ENCODE measurements at regions not wholly inside any gene's neighbourhood (a gene's known extent, or its start where the extent isn't known, plus 50 kb on each side); places are given as distances from the start of the nearest gene placed in this dataset.

DNA sequence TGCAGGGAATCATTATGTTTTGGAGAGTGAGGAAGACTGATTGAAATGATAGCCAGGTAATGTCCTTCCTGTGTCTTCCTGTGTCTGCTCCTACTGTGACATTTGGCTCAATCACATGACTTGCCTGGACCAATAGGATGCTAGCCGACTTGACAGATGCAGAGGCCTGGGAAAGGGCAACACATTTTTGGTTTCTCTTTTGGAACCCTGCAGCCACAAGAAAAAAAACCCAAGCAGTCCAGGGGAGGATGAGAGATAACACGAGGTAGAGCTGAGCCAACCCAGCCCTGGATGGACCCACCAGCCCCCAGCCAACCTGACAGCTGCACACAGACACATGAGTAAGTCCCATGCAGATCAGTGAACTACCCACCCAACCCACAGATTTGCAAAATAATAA is 256.1 kb upstream of the SMARCA2 start:
- Histone ChIP-seq H3K4me1 (ENCODE audit: control insufficient read depth in 4 of 4, insufficient read depth in 4 of 4, low read length in 3 of 4) (no peaks in the 10 kb centered on the region), H3K36me3 (ENCODE audit: control insufficient read depth in 4 of 4, insufficient read depth in 3 of 4, low read depth in 1 of 4, low read length in 3 of 4) (no peaks in the 10 kb centered on the region), H3K9ac (ENCODE audit: low read depth in 1 of 2, low read length in 2 of 2) (no peak overlapping the region), H3K27me3 (ENCODE audit: control insufficient read depth in 4 of 4, insufficient read depth in 4 of 4, low read length in 3 of 4) (no peaks in the 10 kb centered on the region), H3K4me3 (ENCODE audit: low read depth in 1 of 3, low read length in 3 of 3) (no peak overlapping the region), H3K9me3 (ENCODE audit: control insufficient read depth in 4 of 4, low read length in 3 of 4) (peaks cover 0 to 1% (median 0%) of the 10 kb centered on the region in 4 donors), H3K27ac (ENCODE audit: low read depth in 1 of 2, low read length in 2 of 2) (no peak overlapping the region)
- TF ChIP-seq RAD21 (IDR thresholded peaks at IDR 0.05), result no peak
- TF ChIP-seq, protein P1, sequence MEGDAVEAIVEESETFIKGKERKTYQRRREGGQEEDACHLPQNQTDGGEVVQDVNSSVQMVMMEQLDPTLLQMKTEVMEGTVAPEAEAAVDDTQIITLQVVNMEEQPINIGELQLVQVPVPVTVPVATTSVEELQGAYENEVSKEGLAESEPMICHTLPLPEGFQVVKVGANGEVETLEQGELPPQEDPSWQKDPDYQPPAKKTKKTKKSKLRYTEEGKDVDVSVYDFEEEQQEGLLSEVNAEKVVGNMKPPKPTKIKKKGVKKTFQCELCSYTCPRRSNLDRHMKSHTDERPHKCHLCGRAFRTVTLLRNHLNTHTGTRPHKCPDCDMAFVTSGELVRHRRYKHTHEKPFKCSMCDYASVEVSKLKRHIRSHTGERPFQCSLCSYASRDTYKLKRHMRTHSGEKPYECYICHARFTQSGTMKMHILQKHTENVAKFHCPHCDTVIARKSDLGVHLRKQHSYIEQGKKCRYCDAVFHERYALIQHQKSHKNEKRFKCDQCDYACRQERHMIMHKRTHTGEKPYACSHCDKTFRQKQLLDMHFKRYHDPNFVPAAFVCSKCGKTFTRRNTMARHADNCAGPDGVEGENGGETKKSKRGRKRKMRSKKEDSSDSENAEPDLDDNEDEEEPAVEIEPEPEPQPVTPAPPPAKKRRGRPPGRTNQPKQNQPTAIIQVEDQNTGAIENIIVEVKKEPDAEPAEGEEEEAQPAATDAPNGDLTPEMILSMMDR (IDR thresholded peaks at IDR 0.05; ENCODE audit: low read depth, low read length, missing input control), result no peak
- TF ChIP-seq YY1 (IDR thresholded peaks at IDR 0.05), result no peak
- no peak for TF ChIP-seq TAF1 (conservative IDR thresholded peaks at IDR 0.05)
- no peak for TF ChIP-seq HNF4G (IDR thresholded peaks at IDR 0.05)
- no peak for TF ChIP-seq FOXA1 (IDR thresholded peaks at IDR 0.05)
- TF ChIP-seq NR2F2 (IDR thresholded peaks at IDR 0.05), result no peak
- TF ChIP-seq FOXA2 (IDR thresholded peaks at IDR 0.05), result no peak
- TF ChIP-seq REST (IDR thresholded peaks at IDR 0.05), result no peak
- no peak for TF ChIP-seq RXRA (IDR thresholded peaks at IDR 0.05)
- no peak for TF ChIP-seq GABPA (IDR thresholded peaks at IDR 0.05 in 1 of 2, conservative IDR thresholded peaks at IDR 0.05 in 1 of 2)
- TF ChIP-seq, protein P2, sequence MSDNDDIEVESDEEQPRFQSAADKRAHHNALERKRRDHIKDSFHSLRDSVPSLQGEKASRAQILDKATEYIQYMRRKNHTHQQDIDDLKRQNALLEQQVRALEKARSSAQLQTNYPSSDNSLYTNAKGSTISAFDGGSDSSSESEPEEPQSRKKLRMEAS (IDR thresholded peaks at IDR 0.05), result no peak
- TF ChIP-seq, protein P3, sequence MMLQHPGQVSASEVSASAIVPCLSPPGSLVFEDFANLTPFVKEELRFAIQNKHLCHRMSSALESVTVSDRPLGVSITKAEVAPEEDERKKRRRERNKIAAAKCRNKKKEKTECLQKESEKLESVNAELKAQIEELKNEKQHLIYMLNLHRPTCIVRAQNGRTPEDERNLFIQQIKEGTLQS (IDR thresholded peaks at IDR 0.05), result no peak
- no peak for TF ChIP-seq JUND (IDR thresholded peaks at IDR 0.05)
- TF ChIP-seq ZBTB33 (IDR thresholded peaks at IDR 0.05), result no peak
- TF ChIP-seq EGR1 (IDR thresholded peaks at IDR 0.05; ENCODE audit: low read depth in 2 of 2), result no peak
- TF ChIP-seq SP1 (IDR thresholded peaks at IDR 0.05), result no peak
- 66% methylated on average over 2 of the region's 2 CpGs for WGBS
- no peak for DNase-seq (ENCODE audit: low spot score)

All from liver (tissue), 8 donors.